ENCODE measurements at regions not wholly inside any gene's neighbourhood (a gene's known extent, or its start where the extent isn't known, plus 50 kb on each side); places are given as distances from the start of the nearest gene placed in this dataset.

DNA sequence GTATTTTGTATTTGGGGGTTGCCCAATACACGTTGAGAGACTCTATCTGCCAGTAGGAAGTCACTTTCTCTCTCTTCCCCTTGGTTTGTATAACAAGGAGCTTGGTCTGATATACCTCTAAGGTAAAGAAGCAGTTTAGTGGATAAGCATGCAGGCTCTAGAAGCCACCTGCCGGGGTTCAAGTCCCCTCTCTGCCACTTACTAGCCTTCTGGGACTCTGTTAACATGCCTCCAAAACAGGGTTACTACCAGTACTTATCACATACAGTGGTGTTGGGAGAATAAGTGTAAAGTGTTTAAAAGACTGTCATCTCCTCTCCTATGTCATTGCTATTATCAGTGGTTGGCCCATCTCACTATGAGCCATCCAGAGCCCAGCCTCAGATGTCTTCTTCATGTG lies 156.1 kb upstream of the HS3ST3A1 start:
- Histone ChIP-seq H4K20me1 (ENCODE audit: control insufficient read depth, insufficient read depth, low read length, poor library complexity, severe bottlenecking) (no peaks in the 10 kb centered on the region), H3K9me3 (ENCODE audit: control extremely low read depth in 1 of 3, control insufficient read depth in 2 of 3, insufficient read depth in 1 of 3, low read length in 2 of 3) (no peaks in the 10 kb centered on the region), H3K79me2 (ENCODE audit: control insufficient read depth, insufficient read depth, low read length) (no peaks in the 10 kb centered on the region), H3K9ac (ENCODE audit: low read length) (no peak overlapping the region), H3K4me3 (ENCODE audit: control extremely low read depth in 1 of 5, extremely low read depth in 1 of 5, insufficient read depth in 1 of 5, low read depth in 2 of 5, low read length in 4 of 5) (no peak overlapping the region), H3K4me2 (replicated peaks; ENCODE audit: low read depth, low read length, poor library complexity, severe bottlenecking) (no peak overlapping the region), H3K27ac (ENCODE audit: low read length in 2 of 2) (no peak overlapping the region), H3K36me3 (replicated peaks in 1 of 2; ENCODE audit: control extremely low read depth in 1 of 2, control insufficient read depth in 1 of 2, extremely low read depth in 1 of 2, insufficient read depth in 2 of 2, low read length in 1 of 2) (no peaks in the 10 kb centered on the region), H3K27me3 (replicated peaks in 1 of 4; ENCODE audit: control extremely low read depth in 1 of 4, control insufficient read depth in 3 of 4, insufficient read depth in 4 of 4, low read length in 3 of 4) (no peaks in the 10 kb centered on the region), H3K4me1 (ENCODE audit: control insufficient read depth in 2 of 2, insufficient read depth in 2 of 2, low read length in 2 of 2) (no peaks in the 10 kb centered on the region), H2AFZ (ENCODE audit: insufficient read depth, low read depth, low read length, poor library complexity, severe bottlenecking) (no peak overlapping the region)
- no peak for DNase-seq
- intact Hi-C loops (cut with micrococcal nuclease) = no loop called here
- CTCF ChIA-PET = no interaction called here
- Mint-ChIP-seq H3K4me3 (no peak overlapping the region), H3K27ac (no peak overlapping the region), H3K4me1 (no peaks in the 10 kb centered on the region), H3K9me3 (ENCODE audit: insufficient read depth) (no peaks in the 10 kb centered on the region), H3K27me3 (peaks cover 12% of the 10 kb centered on the region)
- no CpG with 5 or more reads among the region's 2 CpGs for WGBS (ENCODE audit: insufficient coverage)
- ATAC-seq (ENCODE audit: low read depth) = no peak
- TF ChIP-seq, protein P1, sequence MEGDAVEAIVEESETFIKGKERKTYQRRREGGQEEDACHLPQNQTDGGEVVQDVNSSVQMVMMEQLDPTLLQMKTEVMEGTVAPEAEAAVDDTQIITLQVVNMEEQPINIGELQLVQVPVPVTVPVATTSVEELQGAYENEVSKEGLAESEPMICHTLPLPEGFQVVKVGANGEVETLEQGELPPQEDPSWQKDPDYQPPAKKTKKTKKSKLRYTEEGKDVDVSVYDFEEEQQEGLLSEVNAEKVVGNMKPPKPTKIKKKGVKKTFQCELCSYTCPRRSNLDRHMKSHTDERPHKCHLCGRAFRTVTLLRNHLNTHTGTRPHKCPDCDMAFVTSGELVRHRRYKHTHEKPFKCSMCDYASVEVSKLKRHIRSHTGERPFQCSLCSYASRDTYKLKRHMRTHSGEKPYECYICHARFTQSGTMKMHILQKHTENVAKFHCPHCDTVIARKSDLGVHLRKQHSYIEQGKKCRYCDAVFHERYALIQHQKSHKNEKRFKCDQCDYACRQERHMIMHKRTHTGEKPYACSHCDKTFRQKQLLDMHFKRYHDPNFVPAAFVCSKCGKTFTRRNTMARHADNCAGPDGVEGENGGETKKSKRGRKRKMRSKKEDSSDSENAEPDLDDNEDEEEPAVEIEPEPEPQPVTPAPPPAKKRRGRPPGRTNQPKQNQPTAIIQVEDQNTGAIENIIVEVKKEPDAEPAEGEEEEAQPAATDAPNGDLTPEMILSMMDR (IDR thresholded peaks at IDR 0.05) = no peak
- no peak for TF ChIP-seq EZH2 (IDR thresholded peaks at IDR 0.05; ENCODE audit: borderline replicate concordance, insufficient read depth, low read depth, low read length, poor library complexity, severe bottlenecking)
- POLR2A ChIA-PET = no interaction called here

DNA sequence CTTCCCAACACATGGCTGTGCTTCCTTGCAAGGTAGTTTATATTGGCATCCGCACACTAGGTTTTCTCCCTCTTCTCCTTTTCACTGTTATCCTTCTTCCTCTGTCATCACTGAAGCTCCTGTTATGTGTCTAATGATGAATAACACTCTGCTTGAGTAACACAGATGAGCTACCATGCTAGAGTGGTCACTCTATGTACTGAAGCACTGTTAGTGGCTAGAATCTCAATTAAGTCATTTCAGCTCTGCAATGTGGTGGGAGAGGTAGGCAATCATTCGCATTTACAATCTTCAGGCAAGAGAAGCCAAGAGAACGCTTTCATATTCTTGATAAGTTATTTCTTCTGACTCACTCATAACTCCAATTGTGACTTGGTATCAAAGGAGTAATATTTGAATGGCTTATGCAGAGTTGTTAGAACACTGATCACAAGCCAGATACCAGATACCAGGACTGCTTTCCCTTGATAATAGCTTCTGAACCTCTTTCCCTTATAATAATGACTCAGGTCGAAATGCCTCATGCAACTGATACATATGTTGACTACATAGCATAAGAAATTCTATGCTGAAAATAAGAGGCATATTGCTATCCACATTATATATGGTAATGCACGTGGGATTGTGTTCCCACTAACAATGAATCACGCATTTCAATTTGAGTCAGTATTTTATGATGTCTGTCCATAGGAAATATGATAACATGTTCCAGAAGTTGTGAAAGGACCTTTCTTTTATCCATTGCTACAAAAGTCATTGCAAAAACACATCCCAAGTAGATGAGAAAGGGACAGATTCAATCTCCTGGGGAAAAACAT lies 158.0 kb upstream of the HS3ST3A1 start:
- ChIA-PET CTCF (interaction anchor here (1.6 kb wide), 1 partner anchor 1167 kb away, joined by 4 read pairs; no protein-coding TSS in a partner anchor), POLR2A (no interaction called here)
- Mint-ChIP-seq H3K27me3 (peaks cover 15% of the 10 kb centered on the region), H3K9me3 (ENCODE audit: insufficient read depth) (no peaks in the 10 kb centered on the region), H3K27ac (no peak overlapping the region), H3K4me1 (no peaks in the 10 kb centered on the region), H3K4me3 (no peak overlapping the region)
- ATAC-seq (ENCODE audit: low read depth) (no peak), DNase-seq (no peak)
- H3K9me3 ChIP-seq (ENCODE audit: control extremely low read depth in 1 of 3, control insufficient read depth in 2 of 3, insufficient read depth in 1 of 3, low read length in 2 of 3) = no peaks in the 10 kb centered on the region
- no CpG with 5 or more reads among the region's 6 CpGs for WGBS (ENCODE audit: insufficient coverage)
- no peaks in the 10 kb centered on the region for H3K36me3 ChIP-seq (replicated peaks in 1 of 2; ENCODE audit: control extremely low read depth in 1 of 2, control insufficient read depth in 1 of 2, extremely low read depth in 1 of 2, insufficient read depth in 2 of 2, low read length in 1 of 2)
- no peaks in the 10 kb centered on the region for H3K27me3 ChIP-seq (replicated peaks in 1 of 4; ENCODE audit: control extremely low read depth in 1 of 4, control insufficient read depth in 3 of 4, insufficient read depth in 4 of 4, low read length in 3 of 4)
- H3K79me2 ChIP-seq (ENCODE audit: control insufficient read depth, insufficient read depth, low read length) = no peaks in the 10 kb centered on the region
- intact Hi-C loops (cut with micrococcal nuclease) = no loop called here
- TF ChIP-seq EZH2 (IDR thresholded peaks at IDR 0.05; ENCODE audit: borderline replicate concordance, insufficient read depth, low read depth, low read length, poor library complexity, severe bottlenecking) = no peak
- TF ChIP-seq, protein P1 (IDR thresholded peaks at IDR 0.05) = no peak
- no peak overlapping the region for H3K9ac ChIP-seq (ENCODE audit: low read length)
- no peak overlapping the region for H3K4me3 ChIP-seq (ENCODE audit: control extremely low read depth in 1 of 5, extremely low read depth in 1 of 5, insufficient read depth in 1 of 5, low read depth in 2 of 5, low read length in 4 of 5)
- H3K4me2 ChIP-seq (replicated peaks; ENCODE audit: low read depth, low read length, poor library complexity, severe bottlenecking) = no peak overlapping the region
- H3K27ac ChIP-seq (ENCODE audit: low read length in 2 of 2) = no peak overlapping the region
- no peaks in the 10 kb centered on the region for H3K4me1 ChIP-seq (ENCODE audit: control insufficient read depth in 2 of 2, insufficient read depth in 2 of 2, low read length in 2 of 2)
- H4K20me1 ChIP-seq (ENCODE audit: control insufficient read depth, insufficient read depth, low read length, poor library complexity, severe bottlenecking) = no peaks in the 10 kb centered on the region
- H2AFZ ChIP-seq (ENCODE audit: insufficient read depth, low read depth, low read length, poor library complexity, severe bottlenecking) = no peak overlapping the region

Measured in B cell (primary cell).